ENCODE measurements at regions not wholly inside any gene's neighbourhood (a gene's known extent, or its start where the extent isn't known, plus 50 kb on each side); places are given as distances from the start of the nearest gene placed in this dataset.
A peak's percentile ranks its signal among the peaks of the same experiment; 100 is the strongest.
"Not testable (repeated sequence)": the region's sequence is repeated elsewhere in the genome, so short reads cannot be mapped to it uniquely, and the experiment has no call there.

GRCh38 chr13:74250738-74251190 lies 116.6 kb upstream of the KLF12 start:
- DNase-seq (ENCODE audit: insufficient read length, low spot score): no peak
- FAIRE-seq: no peak
- TF ChIP-seq POLR2A (IDR thresholded peaks at IDR 0.05; ENCODE audit: low read depth, low read length): no peak

DNA sequence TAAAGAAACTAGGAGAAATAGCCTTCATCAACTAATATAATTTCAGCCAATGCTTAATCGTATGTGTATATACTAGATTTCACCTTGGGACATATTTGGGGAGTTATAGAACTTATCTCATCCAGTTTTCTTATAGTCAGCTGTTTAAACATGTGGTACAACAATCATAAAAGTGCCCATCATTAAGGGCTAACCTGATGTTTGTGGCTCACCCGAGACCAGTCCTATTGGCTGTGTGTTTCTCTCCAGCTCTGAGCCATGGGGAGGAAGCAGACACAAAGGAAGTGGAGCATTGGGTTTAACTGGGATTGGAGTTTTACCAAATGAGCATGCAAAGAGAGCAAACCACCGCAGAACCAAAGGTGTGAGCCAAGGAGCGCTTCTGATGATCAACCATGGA lies 114.3 kb upstream of the KLF12 start:
- TF ChIP-seq POLR2A (IDR thresholded peaks at IDR 0.05; ENCODE audit: low read depth, low read length): no peak
- no peak for DNase-seq (ENCODE audit: insufficient read length, low spot score)
- FAIRE-seq: no peak

DNA sequence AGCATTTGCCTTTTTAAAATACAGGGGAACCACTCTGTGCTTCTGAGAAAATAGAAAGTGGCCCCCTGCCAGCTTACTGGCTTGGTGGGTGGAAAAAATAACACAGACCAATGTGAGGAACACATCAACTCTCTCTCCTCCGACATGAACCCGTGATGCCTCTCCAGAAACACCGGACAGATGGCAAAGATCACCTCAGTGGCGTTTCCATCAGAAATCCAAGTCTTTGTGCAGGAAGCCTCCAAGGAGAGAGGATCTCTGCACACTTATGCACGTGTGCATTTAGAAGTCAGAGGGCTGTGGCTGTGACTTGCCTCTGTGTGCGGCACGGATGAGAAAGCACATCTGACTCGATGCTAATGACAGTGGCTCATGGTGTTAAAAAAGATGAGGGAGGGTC lies 112.3 kb upstream of the KLF12 start:
- FAIRE-seq (no peak), DNase-seq (ENCODE audit: insufficient read length, low spot score) (no peak)
- no peak for TF ChIP-seq POLR2A (IDR thresholded peaks at IDR 0.05; ENCODE audit: low read depth, low read length)

DNA sequence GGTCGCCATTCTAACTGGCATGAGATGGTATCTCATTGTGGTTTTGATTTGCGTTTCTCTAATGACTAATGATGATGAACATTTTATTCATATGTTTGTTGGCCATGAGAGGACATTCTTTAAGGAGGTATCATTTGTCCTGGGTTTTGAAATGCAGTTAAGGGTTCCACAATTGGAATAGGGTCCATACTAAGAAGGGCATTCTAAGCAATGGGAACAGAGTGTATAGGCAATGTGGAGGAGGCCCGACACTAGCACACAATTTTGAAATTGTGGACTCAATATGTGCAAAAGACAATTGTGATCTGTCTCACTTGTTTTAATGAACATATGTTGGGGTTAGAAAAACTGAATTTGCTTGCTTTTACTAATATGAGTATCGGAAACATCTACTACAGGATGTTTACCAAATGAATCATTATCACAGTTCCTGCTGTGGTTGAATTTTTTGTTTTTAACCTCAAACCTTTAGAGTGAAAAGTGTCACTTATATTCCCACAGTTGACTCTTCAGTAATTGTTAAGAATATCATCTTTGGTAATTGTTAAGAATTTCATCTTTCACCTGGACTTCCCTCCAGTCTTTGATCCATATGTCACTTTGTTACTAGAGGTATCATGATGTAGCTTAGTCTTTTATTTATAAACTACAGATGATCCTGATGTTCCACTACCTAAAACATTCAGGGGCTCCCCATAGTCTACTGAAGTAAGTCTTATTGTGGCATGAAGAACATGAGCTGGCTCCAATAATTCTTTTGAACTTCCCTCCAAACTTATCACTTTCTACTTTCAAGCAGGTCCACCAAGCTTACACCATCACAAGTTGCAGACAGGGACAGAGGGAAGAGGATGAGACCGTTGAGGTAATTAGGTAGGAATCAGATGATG lies 109.7 kb upstream of the KLF12 start:
- DNase-seq (ENCODE audit: insufficient read length, low spot score) (no peak), FAIRE-seq (peak; percentile 65)
- TF ChIP-seq POLR2A (IDR thresholded peaks at IDR 0.05; ENCODE audit: low read depth, low read length): no peak

DNA sequence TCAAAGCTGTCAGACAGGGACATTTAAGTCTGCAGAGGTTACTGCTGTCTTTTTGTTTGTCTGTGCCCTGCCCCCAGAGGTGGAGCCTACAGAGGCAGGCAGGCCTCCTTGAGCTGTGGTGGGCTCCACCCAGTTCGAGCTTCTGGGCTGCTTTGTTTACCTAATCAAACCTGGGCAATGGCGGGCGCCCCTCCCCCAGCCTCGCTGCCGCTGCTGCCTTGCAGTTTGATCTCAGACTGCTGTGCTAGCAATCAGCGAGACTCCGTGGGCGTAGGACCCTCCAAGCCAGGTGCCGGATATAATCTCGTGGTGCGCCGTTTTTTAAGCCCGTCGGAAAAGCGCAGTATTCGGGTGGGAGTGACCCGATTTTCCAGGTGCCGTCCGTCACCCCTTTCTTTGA lies 107.1 kb upstream of the KLF12 start:
- not testable (repeated sequence) for FAIRE-seq

GRCh38 chr13:74230984-74231501 lies 96.8 kb upstream of the KLF12 start:
- DNase-seq (ENCODE audit: insufficient read length, low spot score) (no peak), FAIRE-seq (no peak)
- TF ChIP-seq POLR2A (IDR thresholded peaks at IDR 0.05; ENCODE audit: low read depth, low read length): no peak

More for the DNA sequence above, 107.1 kb upstream of the KLF12 start:
- DNase-seq (ENCODE audit: insufficient read length, low spot score): not testable (repeated sequence)

GRCh38 chr13:74229242-74229641 lies 95.0 kb upstream of the KLF12 start:
- TF ChIP-seq POLR2A (IDR thresholded peaks at IDR 0.05; ENCODE audit: low read depth, low read length): no peak
- FAIRE-seq (no peak), DNase-seq (ENCODE audit: insufficient read length, low spot score) (no peak)

DNA sequence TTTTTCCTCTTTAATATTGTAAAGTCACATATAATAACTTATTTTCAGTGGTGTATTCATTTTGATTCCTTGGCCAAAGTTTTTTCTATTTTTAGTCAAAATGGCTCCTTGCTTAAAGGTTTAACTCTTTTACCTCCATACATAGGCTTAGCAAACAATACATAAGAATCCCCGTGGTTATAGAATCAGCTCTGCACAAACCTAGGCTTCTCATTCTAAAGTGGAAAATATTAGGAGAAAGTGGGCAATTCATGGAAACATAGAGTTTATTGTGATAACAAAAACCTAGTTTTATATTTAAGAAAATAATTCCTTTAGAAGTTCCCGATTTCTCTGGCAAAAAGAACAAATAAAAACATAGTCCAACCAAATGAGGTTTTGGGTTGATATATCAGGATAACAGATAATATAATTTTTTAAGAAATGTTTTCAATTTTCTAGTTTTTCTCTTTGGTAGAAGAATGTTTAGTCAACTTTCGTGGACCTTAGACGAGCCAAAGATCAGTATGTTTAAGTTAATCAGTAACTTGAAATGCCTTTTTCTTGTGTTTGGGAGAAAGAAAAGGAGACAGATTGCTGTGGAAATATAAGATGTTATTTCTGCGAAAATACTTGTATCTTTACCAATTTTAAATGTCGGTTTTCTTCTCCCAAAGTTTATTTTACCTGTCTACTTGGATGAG lies 93.4 kb upstream of the KLF12 start:
- FAIRE-seq (no peak), DNase-seq (ENCODE audit: insufficient read length, low spot score) (no peak)
- no peak for TF ChIP-seq POLR2A (IDR thresholded peaks at IDR 0.05; ENCODE audit: low read depth, low read length)

- no peak for DNase-seq (ENCODE audit: insufficient read length, low spot score)
- no peak for FAIRE-seq
- no peak for TF ChIP-seq POLR2A (IDR thresholded peaks at IDR 0.05; ENCODE audit: low read depth, low read length)
These were observed 92.7 kb upstream of the KLF12 start for GRCh38 chr13:74226791-74227475.

- FAIRE-seq (no peak), DNase-seq (ENCODE audit: insufficient read length, low spot score) (no peak)
- no peak for TF ChIP-seq POLR2A (IDR thresholded peaks at IDR 0.05; ENCODE audit: low read depth, low read length)
These were observed 87.5 kb upstream of the KLF12 start for GRCh38 chr13:74221752-74222151.

DNA sequence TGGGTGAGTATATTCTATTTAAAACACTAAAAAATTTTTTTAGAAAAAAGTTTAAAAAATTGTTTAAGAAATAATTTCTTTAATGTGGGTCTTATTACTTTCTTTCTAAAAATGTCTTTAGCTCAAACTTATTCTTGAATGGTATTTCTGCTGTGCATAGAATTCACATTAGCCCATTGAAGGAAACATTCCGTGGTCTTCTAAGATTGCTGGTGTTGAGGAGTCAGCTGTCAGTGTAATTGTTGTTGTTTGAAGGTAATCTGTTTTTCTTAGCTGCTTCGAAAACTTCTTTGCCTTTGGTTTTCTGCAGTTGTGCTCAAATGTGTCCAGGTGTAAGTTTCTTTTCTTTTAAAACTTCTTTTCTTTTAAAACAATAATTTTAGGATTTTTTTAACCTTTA lies 85.4 kb upstream of the KLF12 start:
- DNase-seq (ENCODE audit: insufficient read length, low spot score): no peak
- FAIRE-seq: no peak
- TF ChIP-seq POLR2A (IDR thresholded peaks at IDR 0.05; ENCODE audit: low read depth, low read length): no peak

GRCh38 chr13:74218291-74218690 lies 84.1 kb upstream of the KLF12 start:
- DNase-seq (ENCODE audit: insufficient read length, low spot score): no peak
- TF ChIP-seq POLR2A (IDR thresholded peaks at IDR 0.05; ENCODE audit: low read depth, low read length): no peak
- no peak for FAIRE-seq

GRCh38 chr13:74217811-74218210 lies 83.6 kb upstream of the KLF12 start:
- TF ChIP-seq POLR2A (IDR thresholded peaks at IDR 0.05; ENCODE audit: low read depth, low read length): no peak
- DNase-seq (ENCODE audit: insufficient read length, low spot score): no peak
- no peak for FAIRE-seq

DNA sequence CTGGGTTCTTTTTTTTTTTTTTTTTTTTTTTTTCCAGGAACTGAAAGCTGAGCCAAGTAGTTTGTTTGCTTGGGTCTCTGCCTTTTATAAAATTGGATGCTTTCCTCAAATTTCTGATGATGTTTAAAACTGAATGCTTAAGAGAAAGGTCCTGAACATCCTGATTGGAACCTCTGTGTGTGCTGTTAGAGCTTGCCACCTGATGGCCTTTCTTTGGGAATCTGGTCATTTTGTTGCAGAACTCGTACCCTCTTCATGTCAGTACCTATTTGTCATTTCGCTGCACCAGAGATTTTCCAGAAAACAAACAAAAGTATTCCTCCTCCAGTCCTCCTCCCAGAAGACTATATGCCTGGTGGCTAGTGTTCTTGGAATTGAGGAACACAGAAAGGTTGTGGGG lies 81.2 kb upstream of the KLF12 start:
- DNase-seq (ENCODE audit: insufficient read length, low spot score) (no peak), FAIRE-seq (no peak)
- no peak for TF ChIP-seq POLR2A (IDR thresholded peaks at IDR 0.05; ENCODE audit: low read depth, low read length)
